ENCODE measurements at regions not wholly inside any gene's neighbourhood (a gene's known extent, or its start where the extent isn't known, plus 50 kb on each side); places are given as distances from the start of the nearest gene placed in this dataset.

- TF ChIP-seq CTCF (IDR thresholded peaks at IDR 0.05) (no peak), EP300 (IDR thresholded peaks at IDR 0.05; ENCODE audit: low read depth) (no peak), POLR2AphosphoS5 (IDR thresholded peaks at IDR 0.05) (no peak)
Observed at GRCh38 chr15:61421470-61421869, 192.4 kb upstream of the RORA start.
